B cell (primary cell): ENCODE measurements at regions not wholly inside any gene's neighbourhood (a gene's known extent, or its start where the extent isn't known, plus 50 kb on each side); places are given as distances from the start of the nearest gene placed in this dataset.

Experiments
- ATAC-seq: fragments of 200-7000 bp; cut with Tn5 transposase; one replicate; pipeline ENCODE4 v1.10.0; 2021; ENCODE audit warnings: low read depth, mild to moderate bottlenecking, moderate number of reproducible peaks, moderate library complexity
- CTCF ChIA-PET: fragments of 350-600 bp; sonication (Branson Sonifier 250); formaldehyde crosslinking; loops from one replicate; lab custom pipeline; 2021; ENCODE audit warnings: antibody characterized with exemption, inconsistent platforms; lab: Charles Lee
- POLR2A ChIA-PET: fragments of 350-600 bp; sonication (Branson Sonifier 250); formaldehyde crosslinking; loops from one replicate; lab custom pipeline; 2021; ENCODE audit warnings: antibody characterized with exemption; lab: Charles Lee
- DNase-seq: peaks from one replicate; pipeline ENCODE4 v3.0.0; 2013
- H2AFZ ChIP-seq: 2 replicates; pipeline ENCODE4 v1.6.1; 2012; ENCODE audit warnings: mild to moderate bottlenecking, low read depth, low read length; ENCODE audit not compliant: insufficient read depth, poor library complexity, severe bottlenecking
- H3K27ac ChIP-seq, 2 donors: 1 replicate in 1 of 2; 2 replicates in 1 of 2; pipeline ENCODE4 v1.5.1; 2012 to 2013; ENCODE audit warnings: low read length in 2 of 2, mild to moderate bottlenecking in 2 of 2, moderate library complexity in 1 of 2
- H3K27me3 ChIP-seq, 4 experiments: fragments of 200-600 bp in 1 of 4; sonication (generic) in 1 of 4; replicated peaks in 1 of 4; 1 replicate in 2 of 4; 2 replicates in 2 of 4; pipeline versions ENCODE4 v1.6.1 to v1.7.0; 2013 to 2016; ENCODE audit warnings: low read length in 3 of 4, mild to moderate bottlenecking in 2 of 4, mixed read lengths in 1 of 4, moderate library complexity in 1 of 4; ENCODE audit not compliant: insufficient read depth in 4 of 4, control insufficient read depth in 3 of 4; ENCODE audit errors: control extremely low read depth in 1 of 4
- H3K36me3 ChIP-seq, 2 experiments: replicated peaks in 1 of 2; 1 replicate in 1 of 2; 2 replicates in 1 of 2; pipeline versions ENCODE4 v1.6.1 to v1.7.1; 2013; ENCODE audit warnings: low read length in 1 of 2; ENCODE audit not compliant: insufficient read depth in 2 of 2, control insufficient read depth in 1 of 2; ENCODE audit errors: control extremely low read depth in 1 of 2, extremely low read depth in 1 of 2
- H3K4me1 ChIP-seq, 2 donors: fragments of 200-600 bp in 1 of 2; sonication (generic) in 1 of 2; 1 replicate in 1 of 2; 2 replicates in 1 of 2; pipeline versions ENCODE4 v1.5.1 to v1.6.1; 2013 to 2017; ENCODE audit warnings: low read length in 2 of 2; ENCODE audit not compliant: control insufficient read depth in 2 of 2, insufficient read depth in 2 of 2
- H3K4me2 ChIP-seq: replicated peaks from 2 replicates; pipeline ENCODE3; 2012; ENCODE audit warnings: mild to moderate bottlenecking, low read depth, low read length; ENCODE audit not compliant: poor library complexity, severe bottlenecking
- H3K4me3 ChIP-seq, 5 experiments: fragments of 200-600 bp in 1 of 5; sonication (generic) in 1 of 5; 1 replicate in 3 of 5; 2 replicates in 2 of 5; pipeline versions ENCODE4 v1.5.1 to v1.7.0; 2011 to 2016; ENCODE audit warnings: low read length in 4 of 5, mild to moderate bottlenecking in 4 of 5, low read depth in 2 of 5, control low read depth in 1 of 5, moderate library complexity in 1 of 5; ENCODE audit not compliant: insufficient read depth in 1 of 5; ENCODE audit errors: control extremely low read depth in 1 of 5, extremely low read depth in 1 of 5
- H3K79me2 ChIP-seq: fragments of 200-600 bp; sonication (generic); one replicate; pipeline ENCODE4 v1.6.0; 2016; ENCODE audit warnings: low read length; ENCODE audit not compliant: control insufficient read depth, insufficient read depth
- H3K9ac ChIP-seq: fragments of 200-600 bp; sonication (generic); 2 replicates; pipeline ENCODE4 v1.6.1; 2017; ENCODE audit warnings: mild to moderate bottlenecking, low read length, moderate library complexity
- H3K9me3 ChIP-seq, 3 donors: one replicate each; pipeline versions ENCODE4 v1.6.1 to v1.7.1; 2013; ENCODE audit warnings: low read length in 2 of 3; ENCODE audit not compliant: control insufficient read depth in 2 of 3, insufficient read depth in 1 of 3; ENCODE audit errors: control extremely low read depth in 1 of 3
- H4K20me1 ChIP-seq: 2 replicates; pipeline ENCODE4 v1.6.0; 2012; ENCODE audit warnings: mild to moderate bottlenecking, low read length; ENCODE audit not compliant: insufficient read depth, control insufficient read depth, poor library complexity, severe bottlenecking
- H3K27ac Mint-ChIP-seq: one replicate; pipeline ENCODE4 v1.8.0; 2021; ENCODE audit warnings: mixed read lengths
- H3K27me3 Mint-ChIP-seq: one replicate; pipeline ENCODE4 v1.8.0; 2021; ENCODE audit warnings: mixed read lengths
- H3K4me1 Mint-ChIP-seq: one replicate; pipeline ENCODE4 v1.8.0; 2021; ENCODE audit warnings: mixed read lengths
- H3K4me3 Mint-ChIP-seq: one replicate; pipeline ENCODE4 v1.8.0; 2021; ENCODE audit warnings: mixed read lengths
- H3K9me3 Mint-ChIP-seq: one replicate; pipeline ENCODE4 v1.8.0; 2022; ENCODE audit warnings: mixed read lengths; ENCODE audit not compliant: insufficient read depth
- EZH2 ChIP-seq: IDR thresholded peaks from 2 replicates; pipeline ENCODE4 v1.6.1; 2012; ENCODE audit warnings: borderline replicate concordance, low read depth, mild to moderate bottlenecking, moderate library complexity, low read length; ENCODE audit not compliant: insufficient read depth, poor library complexity, severe bottlenecking
- WGBS: methylation state at CpG from one replicate; pipeline ENCODE4 v1.1.5; 2013; ENCODE audit warnings: missing lambda C conversion rate; ENCODE audit not compliant: insufficient coverage; 5-methylcytosine and 5-hydroxymethylcytosine counted together
- intact Hi-C: fragments of 100-400 bp; cut with micrococcal nuclease; formaldehyde crosslinking; loops from one replicate; pipeline ENCODE4 v1.10.0; 2022
- TF ChIP-seq, protein P1 (sequence below): fragments of 200-600 bp; IDR thresholded peaks from one replicate; pipeline ENCODE4 v1.8.0; 2022; ENCODE audit warnings: antibody characterized with exemption, mild to moderate bottlenecking

- Histone ChIP-seq H3K36me3 (no peaks in the 10 kb centered on the region), H3K27ac (no peak overlapping the region), H3K4me1 (no peaks in the 10 kb centered on the region), H3K4me3 (no peak overlapping the region), H2AFZ (no peak overlapping the region), H4K20me1 (no peaks in the 10 kb centered on the region), H3K79me2 (no peaks in the 10 kb centered on the region), H3K9me3 (peaks cover 0 to 3% (median 0%) of the 10 kb centered on the region in 3 donors), H3K27me3 (no peaks in the 10 kb centered on the region), H3K9ac (no peak overlapping the region), H3K4me2 (no peak overlapping the region)
- intact Hi-C loops: no loop called here
- ATAC-seq (no peak), DNase-seq (no peak)
- POLR2A ChIA-PET: no interaction called here
- no peaks in the 10 kb centered on the region for H3K4me1 Mint-ChIP-seq
- no peak overlapping the region for H3K27ac Mint-ChIP-seq
- H3K9me3 Mint-ChIP-seq: no peaks in the 10 kb centered on the region
- TF ChIP-seq, protein P1, sequence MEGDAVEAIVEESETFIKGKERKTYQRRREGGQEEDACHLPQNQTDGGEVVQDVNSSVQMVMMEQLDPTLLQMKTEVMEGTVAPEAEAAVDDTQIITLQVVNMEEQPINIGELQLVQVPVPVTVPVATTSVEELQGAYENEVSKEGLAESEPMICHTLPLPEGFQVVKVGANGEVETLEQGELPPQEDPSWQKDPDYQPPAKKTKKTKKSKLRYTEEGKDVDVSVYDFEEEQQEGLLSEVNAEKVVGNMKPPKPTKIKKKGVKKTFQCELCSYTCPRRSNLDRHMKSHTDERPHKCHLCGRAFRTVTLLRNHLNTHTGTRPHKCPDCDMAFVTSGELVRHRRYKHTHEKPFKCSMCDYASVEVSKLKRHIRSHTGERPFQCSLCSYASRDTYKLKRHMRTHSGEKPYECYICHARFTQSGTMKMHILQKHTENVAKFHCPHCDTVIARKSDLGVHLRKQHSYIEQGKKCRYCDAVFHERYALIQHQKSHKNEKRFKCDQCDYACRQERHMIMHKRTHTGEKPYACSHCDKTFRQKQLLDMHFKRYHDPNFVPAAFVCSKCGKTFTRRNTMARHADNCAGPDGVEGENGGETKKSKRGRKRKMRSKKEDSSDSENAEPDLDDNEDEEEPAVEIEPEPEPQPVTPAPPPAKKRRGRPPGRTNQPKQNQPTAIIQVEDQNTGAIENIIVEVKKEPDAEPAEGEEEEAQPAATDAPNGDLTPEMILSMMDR: no peak
- TF ChIP-seq EZH2: no peak
- CTCF ChIA-PET: no interaction called here
- H3K4me3 Mint-ChIP-seq: no peak overlapping the region
- H3K27me3 Mint-ChIP-seq: peaks cover 23% of the 10 kb centered on the region
- WGBS: 91% methylated on average over 5 of the region's 5 CpGs
Measured at GRCh38 chr16:82311528-82311927, 141.5 kb upstream of the MPHOSPH6 start.

- Histone ChIP-seq H3K4me3 (no peak overlapping the region), H3K27ac (no peak overlapping the region), H3K79me2 (no peaks in the 10 kb centered on the region), H3K4me2 (no peak overlapping the region), H3K4me1 (no peaks in the 10 kb centered on the region), H3K36me3 (no peaks in the 10 kb centered on the region), H3K9me3 (no peaks in the 10 kb centered on the region), H3K27me3 (no peaks in the 10 kb centered on the region), H4K20me1 (no peaks in the 10 kb centered on the region), H2AFZ (no peak overlapping the region), H3K9ac (no peak overlapping the region)
- Mint-ChIP-seq H3K9me3 (no peaks in the 10 kb centered on the region), H3K4me3 (no peak overlapping the region), H3K27ac (no peak overlapping the region), H3K27me3 (peaks cover 3% of the 10 kb centered on the region), H3K4me1 (no peaks in the 10 kb centered on the region)
- 92% methylated on average over 10 of the region's 17 CpGs for WGBS
- ChIA-PET CTCF (no interaction called here), POLR2A (no interaction called here)
- TF ChIP-seq, protein P1: no peak
- no peak for TF ChIP-seq EZH2
- no peak for DNase-seq
- intact Hi-C loops: no loop called here
- no peak for ATAC-seq
Measured at GRCh38 chr16:82302042-82302727, 132.2 kb upstream of the MPHOSPH6 start.
